ENCODE measurements at regions not wholly inside any gene's neighbourhood (a gene's known extent, or its start where the extent isn't known, plus 50 kb on each side); places are given as distances from the start of the nearest gene placed in this dataset.

DNA sequence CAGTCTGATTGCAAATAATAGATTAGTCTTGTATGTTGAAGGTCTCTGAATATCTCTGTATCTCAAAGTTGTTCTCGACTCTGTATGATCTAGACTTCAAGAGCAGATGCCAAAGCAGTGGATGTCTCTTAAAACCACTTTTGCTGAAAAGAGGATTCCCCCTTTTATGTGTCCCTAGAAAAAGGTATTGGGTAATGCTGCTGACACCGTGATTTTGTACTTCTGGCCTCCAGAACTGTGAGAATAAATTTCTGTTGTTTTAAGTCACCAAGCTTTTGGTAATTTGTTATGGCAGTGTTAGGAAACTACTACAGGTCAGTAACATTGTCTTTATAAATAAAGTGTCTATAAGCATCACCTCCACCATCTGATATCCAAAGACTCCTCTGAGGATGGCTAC lies 85.3 kb upstream of the PIK3R1 start:
- H3K27ac Mint-ChIP-seq, result no peak overlapping the region
- POLR2A ChIA-PET, result no interaction called here
- no peaks in the 10 kb centered on the region for H3K27me3 Mint-ChIP-seq (ENCODE audit: low read depth)
- H3K9me3 Mint-ChIP-seq, result no peaks in the 10 kb centered on the region
- TF ChIP-seq ZNF416 (CRISPR knock-in tag; IDR thresholded peaks at IDR 0.05) (no peak), ESRRA (CRISPR knock-in tag; IDR thresholded peaks at IDR 0.05; ENCODE audit: borderline replicate concordance) (no peak), STAT6 (CRISPR knock-in tag; conservative IDR thresholded peaks at IDR 0.05; ENCODE audit: low read depth) (no peak), ETV6 (CRISPR knock-in tag; IDR thresholded peaks at IDR 0.05) (no peak), MXD4 (CRISPR knock-in tag; IDR thresholded peaks at IDR 0.05; ENCODE audit: borderline replicate concordance) (no peak), ATF2 (CRISPR knock-in tag; IDR thresholded peaks at IDR 0.05; ENCODE audit: borderline replicate concordance, low read depth) (no peak), ZNF138 (CRISPR knock-in tag; conservative IDR thresholded peaks at IDR 0.05) (no peak), SMAD4 (CRISPR knock-in tag; IDR thresholded peaks at IDR 0.05) (no peak)
- no peaks in the 10 kb centered on the region for H3K36me3 Mint-ChIP-seq
- ATAC-seq (no peak), DNase-seq (ENCODE audit: low spot score) (no peak)
- peaks cover 16% of the 10 kb centered on the region for H3K4me1 Mint-ChIP-seq
- no peak overlapping the region for H3K4me3 Mint-ChIP-seq
- CTCF ChIA-PET, result no interaction called here

- peaks cover 10% of the 10 kb centered on the region for H3K4me1 Mint-ChIP-seq
- DNase-seq (ENCODE audit: low spot score), result no peak
- H3K36me3 Mint-ChIP-seq, result no peaks in the 10 kb centered on the region
- no peaks in the 10 kb centered on the region for H3K27me3 Mint-ChIP-seq (ENCODE audit: low read depth)
- H3K27ac Mint-ChIP-seq, result no peak overlapping the region
- ATAC-seq, result no peak
- H3K4me3 Mint-ChIP-seq, result no peak overlapping the region
- no peaks in the 10 kb centered on the region for H3K9me3 Mint-ChIP-seq
- CTCF ChIA-PET, result interaction anchor here (1.7 kb wide), 1 partner anchor 123 kb away, joined by 6 read pairs; no protein-coding TSS in a partner anchor
- POLR2A ChIA-PET, result no interaction called here
- TF ChIP-seq ZNF396 (CRISPR knock-in tag; IDR thresholded peaks at IDR 0.05; ENCODE audit: borderline replicate concordance) (no peak), ELF4 (CRISPR knock-in tag; IDR thresholded peaks at IDR 0.05; ENCODE audit: low read depth) (no peak), NFYB (CRISPR knock-in tag; conservative IDR thresholded peaks at IDR 0.05; ENCODE audit: low read depth) (no peak), ZMAT4 (CRISPR knock-in tag; IDR thresholded peaks at IDR 0.05) (no peak), ZNF138 (CRISPR knock-in tag; conservative IDR thresholded peaks at IDR 0.05) (no peak), ZNF423 (CRISPR knock-in tag; IDR thresholded peaks at IDR 0.05) (no peak), JUN (CRISPR knock-in tag; IDR thresholded peaks at IDR 0.05) (no peak), NR2C2 (CRISPR knock-in tag; IDR thresholded peaks at IDR 0.05) (no peak), PRDM15 (CRISPR knock-in tag; IDR thresholded peaks at IDR 0.05) (no peak), SP1 (CRISPR knock-in tag; conservative IDR thresholded peaks at IDR 0.05) (no peak)
- TF ChIP-seq, protein P1, sequence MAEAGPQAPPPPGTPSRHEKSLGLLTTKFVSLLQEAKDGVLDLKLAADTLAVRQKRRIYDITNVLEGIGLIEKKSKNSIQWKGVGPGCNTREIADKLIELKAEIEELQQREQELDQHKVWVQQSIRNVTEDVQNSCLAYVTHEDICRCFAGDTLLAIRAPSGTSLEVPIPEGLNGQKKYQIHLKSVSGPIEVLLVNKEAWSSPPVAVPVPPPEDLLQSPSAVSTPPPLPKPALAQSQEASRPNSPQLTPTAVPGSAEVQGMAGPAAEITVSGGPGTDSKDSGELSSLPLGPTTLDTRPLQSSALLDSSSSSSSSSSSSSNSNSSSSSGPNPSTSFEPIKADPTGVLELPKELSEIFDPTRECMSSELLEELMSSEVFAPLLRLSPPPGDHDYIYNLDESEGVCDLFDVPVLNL (CRISPR knock-in tag; IDR thresholded peaks at IDR 0.05; ENCODE audit: borderline replicate concordance, low read depth), result no peak
- TF ChIP-seq, protein P2, sequence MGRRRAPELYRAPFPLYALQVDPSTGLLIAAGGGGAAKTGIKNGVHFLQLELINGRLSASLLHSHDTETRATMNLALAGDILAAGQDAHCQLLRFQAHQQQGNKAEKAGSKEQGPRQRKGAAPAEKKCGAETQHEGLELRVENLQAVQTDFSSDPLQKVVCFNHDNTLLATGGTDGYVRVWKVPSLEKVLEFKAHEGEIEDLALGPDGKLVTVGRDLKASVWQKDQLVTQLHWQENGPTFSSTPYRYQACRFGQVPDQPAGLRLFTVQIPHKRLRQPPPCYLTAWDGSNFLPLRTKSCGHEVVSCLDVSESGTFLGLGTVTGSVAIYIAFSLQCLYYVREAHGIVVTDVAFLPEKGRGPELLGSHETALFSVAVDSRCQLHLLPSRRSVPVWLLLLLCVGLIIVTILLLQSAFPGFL (CRISPR knock-in tag; IDR thresholded peaks at IDR 0.05; ENCODE audit: borderline replicate concordance), result no peak
- TF ChIP-seq, protein P3, sequence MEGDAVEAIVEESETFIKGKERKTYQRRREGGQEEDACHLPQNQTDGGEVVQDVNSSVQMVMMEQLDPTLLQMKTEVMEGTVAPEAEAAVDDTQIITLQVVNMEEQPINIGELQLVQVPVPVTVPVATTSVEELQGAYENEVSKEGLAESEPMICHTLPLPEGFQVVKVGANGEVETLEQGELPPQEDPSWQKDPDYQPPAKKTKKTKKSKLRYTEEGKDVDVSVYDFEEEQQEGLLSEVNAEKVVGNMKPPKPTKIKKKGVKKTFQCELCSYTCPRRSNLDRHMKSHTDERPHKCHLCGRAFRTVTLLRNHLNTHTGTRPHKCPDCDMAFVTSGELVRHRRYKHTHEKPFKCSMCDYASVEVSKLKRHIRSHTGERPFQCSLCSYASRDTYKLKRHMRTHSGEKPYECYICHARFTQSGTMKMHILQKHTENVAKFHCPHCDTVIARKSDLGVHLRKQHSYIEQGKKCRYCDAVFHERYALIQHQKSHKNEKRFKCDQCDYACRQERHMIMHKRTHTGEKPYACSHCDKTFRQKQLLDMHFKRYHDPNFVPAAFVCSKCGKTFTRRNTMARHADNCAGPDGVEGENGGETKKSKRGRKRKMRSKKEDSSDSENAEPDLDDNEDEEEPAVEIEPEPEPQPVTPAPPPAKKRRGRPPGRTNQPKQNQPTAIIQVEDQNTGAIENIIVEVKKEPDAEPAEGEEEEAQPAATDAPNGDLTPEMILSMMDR (IDR thresholded peaks at IDR 0.05), result no peak
- TF ChIP-seq, protein P4, sequence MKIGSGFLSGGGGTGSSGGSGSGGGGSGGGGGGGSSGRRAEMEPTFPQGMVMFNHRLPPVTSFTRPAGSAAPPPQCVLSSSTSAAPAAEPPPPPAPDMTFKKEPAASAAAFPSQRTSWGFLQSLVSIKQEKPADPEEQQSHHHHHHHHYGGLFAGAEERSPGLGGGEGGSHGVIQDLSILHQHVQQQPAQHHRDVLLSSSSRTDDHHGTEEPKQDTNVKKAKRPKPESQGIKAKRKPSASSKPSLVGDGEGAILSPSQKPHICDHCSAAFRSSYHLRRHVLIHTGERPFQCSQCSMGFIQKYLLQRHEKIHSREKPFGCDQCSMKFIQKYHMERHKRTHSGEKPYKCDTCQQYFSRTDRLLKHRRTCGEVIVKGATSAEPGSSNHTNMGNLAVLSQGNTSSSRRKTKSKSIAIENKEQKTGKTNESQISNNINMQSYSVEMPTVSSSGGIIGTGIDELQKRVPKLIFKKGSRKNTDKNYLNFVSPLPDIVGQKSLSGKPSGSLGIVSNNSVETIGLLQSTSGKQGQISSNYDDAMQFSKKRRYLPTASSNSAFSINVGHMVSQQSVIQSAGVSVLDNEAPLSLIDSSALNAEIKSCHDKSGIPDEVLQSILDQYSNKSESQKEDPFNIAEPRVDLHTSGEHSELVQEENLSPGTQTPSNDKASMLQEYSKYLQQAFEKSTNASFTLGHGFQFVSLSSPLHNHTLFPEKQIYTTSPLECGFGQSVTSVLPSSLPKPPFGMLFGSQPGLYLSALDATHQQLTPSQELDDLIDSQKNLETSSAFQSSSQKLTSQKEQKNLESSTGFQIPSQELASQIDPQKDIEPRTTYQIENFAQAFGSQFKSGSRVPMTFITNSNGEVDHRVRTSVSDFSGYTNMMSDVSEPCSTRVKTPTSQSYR (CRISPR knock-in tag; IDR thresholded peaks at IDR 0.05), result no peak
Measured at GRCh38 chr5:68129364-68129763, 86.2 kb upstream of the PIK3R1 start.

Data from WTC11 (cell line).